SU-DHL-6 (cell line): ENCODE measurements at regions not wholly inside any gene's neighbourhood (a gene's known extent, or its start where the extent isn't known, plus 50 kb on each side); places are given as distances from the start of the nearest gene placed in this dataset.

Experiments
- H2AFZ ChIP-seq: fragments of 200-600 bp; sonication (generic); 2 replicates; pipeline ENCODE4 v1.6.1; 2014; ENCODE audit warnings: low read depth, mild to moderate bottlenecking, moderate library complexity, mixed read lengths, antibody characterized with exemption, low read length; ENCODE audit not compliant: severe bottlenecking
- H3F3A ChIP-seq: fragments of 200-600 bp; shearing (Covaris generic); 2 replicates; pipeline ENCODE4 v1.6.0; 2016; ENCODE audit warnings: antibody characterized with exemption, mild to moderate bottlenecking; ENCODE audit not compliant: insufficient read depth
- H3K27ac ChIP-seq: fragments of 200-600 bp; sonication (generic); 2 replicates; pipeline ENCODE4 v1.5.1; 2016; ENCODE audit warnings: low read depth, mild to moderate bottlenecking, low read length, moderate library complexity, mixed read lengths
- H3K27me3 ChIP-seq: fragments of 200-600 bp; sonication (generic), shearing (Covaris generic); 2 replicates; pipeline ENCODE4 v1.6.0; 2014; ENCODE audit warnings: mild to moderate bottlenecking, low read length
- H3K36me3 ChIP-seq: fragments of 200-600 bp; sonication (generic); 2 replicates; pipeline ENCODE4 v1.6.1; 2014; ENCODE audit warnings: mild to moderate bottlenecking, low read length, mixed read lengths
- H3K4me2 ChIP-seq: fragments of 300-600, 200-600 bp; shearing (Covaris generic), sonication (generic); 2 replicates; pipeline ENCODE4 v1.6.0; 2014; ENCODE audit warnings: low read length, low read depth, mild to moderate bottlenecking; ENCODE audit not compliant: poor library complexity, severe bottlenecking
- H3K4me3 ChIP-seq: fragments of 200-600 bp; sonication (generic); 2 replicates; pipeline ENCODE4 v1.5.1; 2014; ENCODE audit warnings: antibody characterized with exemption, low read length, mild to moderate bottlenecking, mixed read lengths; ENCODE audit not compliant: insufficient read depth, poor library complexity, severe bottlenecking
- H3K79me2 ChIP-seq: fragments of 200-600 bp; sonication (generic); 2 replicates; pipeline ENCODE4 v1.6.1; 2014; ENCODE audit warnings: mild to moderate bottlenecking, low read length, moderate library complexity; ENCODE audit not compliant: insufficient read depth
- H3K9ac ChIP-seq: fragments of 200-600 bp; sonication (generic); 2 replicates; pipeline ENCODE4 v1.7.0; 2014; ENCODE audit warnings: mild to moderate bottlenecking, low read length
- H3K9me2 ChIP-seq: fragments of 200-600 bp; sonication (generic); replicated peaks from 2 replicates; pipeline ENCODE4 v1.6.1; 2014; ENCODE audit warnings: low read length; ENCODE audit not compliant: insufficient read depth
- H3K9me3 ChIP-seq: fragments of 200-600 bp; sonication (generic); 2 replicates; pipeline ENCODE4 v1.6.1; 2014; ENCODE audit warnings: low read length, mixed read lengths; ENCODE audit not compliant: insufficient read depth
- H4K20me1 ChIP-seq: fragments of 200-600 bp; sonication (generic); 2 replicates; pipeline ENCODE4 v1.6.1; 2014; ENCODE audit warnings: low read depth, mild to moderate bottlenecking, antibody characterized with exemption, low read length, moderate library complexity, mixed read lengths
- CTCF ChIP-seq: fragments of 200-600 bp; sonication (generic); IDR thresholded peaks from one replicate; pipeline ENCODE4 v1.5.1; 2017; ENCODE audit warnings: antibody characterized with exemption, mild to moderate bottlenecking, low read length, moderate library complexity; ENCODE audit not compliant: insufficient read depth, poor library complexity, severe bottlenecking
- EZH2phosphoT487 ChIP-seq: fragments of 200-600 bp; sonication (generic), shearing (Covaris generic); conservative IDR thresholded peaks from 2 replicates; pipeline ENCODE4 v1.6.1; 2018; ENCODE audit warnings: mild to moderate bottlenecking, antibody characterized with exemption, low read length, moderate library complexity, mixed read lengths

- H4K20me1 ChIP-seq: no peaks in the 10 kb centered on the region
- H3F3A ChIP-seq: no peaks in the 10 kb centered on the region
- no peak overlapping the region for H2AFZ ChIP-seq
- TF ChIP-seq CTCF (no peak), EZH2phosphoT487 (no peak)
- no peaks in the 10 kb centered on the region for H3K27me3 ChIP-seq
- no peaks in the 10 kb centered on the region for H3K36me3 ChIP-seq
- H3K4me2 ChIP-seq: no peak overlapping the region
- no peaks in the 10 kb centered on the region for H3K79me2 ChIP-seq
- no peak overlapping the region for H3K9ac ChIP-seq
- H3K9me3 ChIP-seq: no peaks in the 10 kb centered on the region
- no peak overlapping the region for H3K4me3 ChIP-seq
- H3K9me2 ChIP-seq: no peaks in the 10 kb centered on the region; the same call in 1 of the 2 replicates
- H3K27ac ChIP-seq: no peak overlapping the region
Observed at GRCh38 chr3:24545887-24546286, 51.2 kb upstream of the THRB start.

- Histone ChIP-seq H3K4me3 (no peak overlapping the region), H4K20me1 (no peaks in the 10 kb centered on the region), H2AFZ (no peak overlapping the region), H3K9ac (no peak overlapping the region), H3K36me3 (no peaks in the 10 kb centered on the region), H3K4me2 (no peak overlapping the region), H3K9me2 (no peaks in the 10 kb centered on the region; the same call in 1 of the 2 replicates), H3F3A (no peaks in the 10 kb centered on the region), H3K79me2 (no peaks in the 10 kb centered on the region), H3K9me3 (no peaks in the 10 kb centered on the region), H3K27me3 (no peaks in the 10 kb centered on the region), H3K27ac (no peak overlapping the region)
- no peak for TF ChIP-seq EZH2phosphoT487
- no peak for TF ChIP-seq CTCF
Observed at GRCh38 chr3:24548278-24548677, 53.6 kb upstream of the THRB start.

GRCh38 chr3:24550588-24550987 is 55.9 kb upstream of the THRB start:
- no peaks in the 10 kb centered on the region for H3F3A ChIP-seq
- no peaks in the 10 kb centered on the region for H3K36me3 ChIP-seq
- no peak overlapping the region for H3K9ac ChIP-seq
- H2AFZ ChIP-seq: no peak overlapping the region
- H3K27me3 ChIP-seq: no peaks in the 10 kb centered on the region
- H3K4me3 ChIP-seq: no peak overlapping the region
- no peak for TF ChIP-seq CTCF
- no peak for TF ChIP-seq EZH2phosphoT487
- H3K9me2 ChIP-seq: no peaks in the 10 kb centered on the region; the same call in 1 of the 2 replicates
- H4K20me1 ChIP-seq: no peaks in the 10 kb centered on the region
- no peak overlapping the region for H3K4me2 ChIP-seq
- no peaks in the 10 kb centered on the region for H3K9me3 ChIP-seq
- H3K79me2 ChIP-seq: no peaks in the 10 kb centered on the region
- H3K27ac ChIP-seq: no peak overlapping the region
